Psoas muscle (tissue), 7 donors: ENCODE measurements at regions not wholly inside any gene's neighbourhood (a gene's known extent, or its start where the extent isn't known, plus 50 kb on each side); places are given as distances from the start of the nearest gene placed in this dataset.

Experiments
- ATAC-seq, 4 donors: fragments of 200-7000 bp; cut with Tn5 transposase; one replicate each; pipeline ENCODE4 v1.9.1; 2020; ENCODE audit warnings: moderate library complexity in 3 of 4, mild to moderate bottlenecking in 2 of 4
- DNase-seq, 2 donors: peaks; one replicate each; pipeline ENCODE4 v3.0.0-alpha.2; 2020
- H3K27ac ChIP-seq: fragments of 200-600 bp; one replicate; pipeline ENCODE4 v1.8.0; 2022
- H3K27me3 ChIP-seq, 3 donors: fragments of 200-600 bp in 1 of 3; one replicate each; pipeline versions ENCODE4 v1.6.1 to v1.8.0; 2013 to 2022; ENCODE audit warnings: low read length in 2 of 3, mild to moderate bottlenecking in 2 of 3, moderate library complexity in 1 of 3; ENCODE audit not compliant: insufficient read depth in 3 of 3
- H3K36me3 ChIP-seq, 2 donors: fragments of 200-600 bp in 1 of 2; one replicate each; pipeline versions ENCODE4 v1.6.1 to v1.8.0; 2013 to 2022; ENCODE audit warnings: low read depth in 1 of 2, mild to moderate bottlenecking in 1 of 2, moderate library complexity in 1 of 2; ENCODE audit not compliant: insufficient read depth in 1 of 2
- H3K4me1 ChIP-seq: fragments of 200-600 bp; one replicate; pipeline ENCODE4 v1.8.0; 2022
- H3K4me3 ChIP-seq: fragments of 200-600 bp; one replicate; pipeline ENCODE4 v1.8.0; 2022; ENCODE audit warnings: mild to moderate bottlenecking
- H3K9me3 ChIP-seq: fragments of 200-600 bp; one replicate; pipeline ENCODE4 v1.8.0; 2022
- CTCF ChIP-seq: fragments of 200-600 bp; IDR thresholded peaks from one replicate; pipeline ENCODE4 v1.8.0; 2022; ENCODE audit warnings: antibody characterized with exemption
- WGBS, 3 donors: extraction: QIAGEN DNeasy Blood & Tissue Kit; methylation state at CpG; one replicate each; pipeline versions ENCODE4 v1.1.6 to v1.1.7; 2013; 5-methylcytosine and 5-hydroxymethylcytosine counted together
- intact Hi-C, 2 donors: fragments of 100-400 bp; cut with DNase I; formaldehyde crosslinking; loops; one replicate each; pipeline versions ENCODE4 v1.11.0 to v1.14.2; 2022
- donor health status: healthy with polysubstance abuse.
- donor health status: DM: no; HTN: no; CAD: no; lungs with moderate emphysema.
- donor health status: Bipolar disorder and iron deficiency.
- donor health status: healthy.
- donor health status: DM: yes; HTN: yes; CAD: no.
- donor health status: DM: no; HTN: no; CAD: no.
- donor health status: DM: yes; HTN: yes; CAD: no.

DNA sequence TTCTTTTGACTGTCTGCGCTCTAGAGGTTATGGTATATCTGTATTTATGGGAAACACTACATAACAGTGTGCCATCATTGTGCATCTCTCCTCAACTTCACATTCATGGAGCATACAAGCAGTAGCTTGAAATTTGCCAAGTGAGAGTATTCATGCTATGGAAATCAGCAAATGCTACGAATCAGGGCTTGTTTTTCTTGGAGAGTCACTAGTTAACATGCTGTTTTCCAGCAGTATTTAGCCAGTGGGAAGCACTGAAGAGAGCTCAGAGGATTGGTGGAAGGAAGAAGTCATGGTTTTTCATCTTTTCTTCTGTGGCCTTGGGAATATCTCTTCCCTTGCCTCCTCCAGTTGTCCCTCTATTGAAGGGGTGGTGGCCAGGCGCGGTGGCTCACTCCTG lies 303.0 kb downstream of the PSAT1 start:
- Histone ChIP-seq H3K4me3 (no peak overlapping the region), H3K27ac (no peak overlapping the region), H3K27me3 (no peaks in the 10 kb centered on the region), H3K4me1 (no peaks in the 10 kb centered on the region), H3K9me3 (no peaks in the 10 kb centered on the region), H3K36me3 (no peaks in the 10 kb centered on the region)
- no peak for TF ChIP-seq CTCF
- WGBS, 3 donors = 85 to 89% (median 87%) methylated on average over 4 of the region's 4 CpGs
- DNase-seq = no peak
- no peak for ATAC-seq
- intact Hi-C loops = no loop called here

- Histone ChIP-seq H3K27me3 (no peaks in the 10 kb centered on the region), H3K4me1 (no peaks in the 10 kb centered on the region), H3K27ac (no peak overlapping the region), H3K9me3 (no peaks in the 10 kb centered on the region), H3K36me3 (no peaks in the 10 kb centered on the region), H3K4me3 (no peak overlapping the region)
- 20 to 22% (median 21%) methylated on average over 7 of the region's 7 CpGs for WGBS, 3 donors
- peak in 2 of 4 donors; percentile 42 to 68 for ATAC-seq
- TF ChIP-seq CTCF = peak; percentile 67
- no peak for DNase-seq
- intact Hi-C loops = no loop called here
Measured at GRCh38 chr9:78601957-78602565, 305.1 kb downstream of the PSAT1 start.

DNA sequence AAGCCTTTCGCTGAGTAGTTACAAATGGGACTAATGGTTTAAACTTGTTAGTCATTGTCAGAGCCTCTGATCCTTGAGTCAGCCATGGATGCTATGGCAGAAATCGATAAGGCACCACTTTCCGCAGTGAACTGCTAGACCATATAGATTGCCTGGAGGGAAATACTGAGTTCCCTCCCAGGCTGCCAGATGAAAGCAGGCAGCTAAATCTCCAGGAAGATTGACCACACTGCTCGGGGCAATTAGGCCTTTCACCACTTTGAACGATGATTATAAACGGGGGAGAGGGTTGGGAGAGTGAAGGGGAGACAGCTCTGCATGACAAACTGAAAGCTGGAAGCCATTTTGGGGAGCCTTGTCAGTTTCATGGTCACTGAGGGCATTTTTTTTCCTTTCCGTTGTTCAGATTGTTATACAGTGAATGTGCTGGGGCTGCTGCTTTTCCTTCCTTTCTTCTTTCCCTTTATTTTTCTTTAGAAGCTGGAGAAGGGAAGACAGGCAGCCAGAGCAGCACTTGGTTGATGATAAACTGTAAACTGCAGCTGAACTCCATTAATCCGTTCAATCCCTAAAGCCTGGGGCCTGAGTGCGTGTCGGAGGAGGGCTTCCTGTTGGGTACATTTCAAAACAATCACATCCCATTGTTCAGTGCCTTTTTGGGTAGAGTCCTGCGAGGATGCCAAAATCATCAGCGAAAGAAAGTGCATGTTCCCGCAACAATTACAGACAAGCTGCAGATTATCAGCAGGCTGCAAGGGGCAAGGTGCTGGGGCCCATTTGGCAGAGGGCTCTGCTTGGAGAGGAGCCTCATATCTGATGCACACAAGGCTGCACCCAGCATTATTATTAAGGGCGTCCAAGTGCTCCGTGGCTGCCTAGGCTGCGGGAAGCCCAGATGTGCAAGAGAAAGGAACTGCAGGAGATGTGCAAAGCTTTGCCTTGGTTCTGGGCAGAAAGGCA lies 308.4 kb downstream of the PSAT1 start:
- no peak for ATAC-seq
- Histone ChIP-seq H3K4me1 (no peaks in the 10 kb centered on the region), H3K4me3 (no peak overlapping the region), H3K36me3 (no peaks in the 10 kb centered on the region), H3K27me3 (no peaks in the 10 kb centered on the region), H3K27ac (no peak overlapping the region), H3K9me3 (no peaks in the 10 kb centered on the region)
- WGBS, 3 donors = 35 to 46% (median 37%) methylated on average over 16 of the region's 16 CpGs
- no peak for DNase-seq
- intact Hi-C loops = loop anchor here in 1 of 2 donors (5.0 kb wide), 1 partner anchor 168 kb away; no protein-coding TSS in a partner anchor
- no peak for TF ChIP-seq CTCF

GRCh38 chr9:78606001-78606379 lies 309.1 kb downstream of the PSAT1 start:
- no peak for DNase-seq
- H3K9me3 ChIP-seq = no peaks in the 10 kb centered on the region
- no peak for TF ChIP-seq CTCF
- no peaks in the 10 kb centered on the region for H3K36me3 ChIP-seq
- intact Hi-C loops = loop anchor here in 1 of 2 donors (5.0 kb wide), 1 partner anchor 169 kb away; no protein-coding TSS in a partner anchor
- no peaks in the 10 kb centered on the region for H3K4me1 ChIP-seq
- no peak overlapping the region for H3K27ac ChIP-seq
- H3K27me3 ChIP-seq = no peaks in the 10 kb centered on the region
- WGBS, 3 donors = 65 to 73% (median 68%) methylated on average over 5 of the region's 5 CpGs
- no peak for ATAC-seq
- no peak overlapping the region for H3K4me3 ChIP-seq
